SK-N-MC (cell line): ENCODE measurements at regions not wholly inside any gene's neighbourhood (a gene's known extent, or its start where the extent isn't known, plus 50 kb on each side); places are given as distances from the start of the nearest gene placed in this dataset.

Source experiments
- EZH2 ChIP-seq: fragments of 200-600 bp; sonication (generic); IDR thresholded peaks from one replicate; pipeline ENCODE4 v1.6.1; 2017; ENCODE audit warnings: antibody characterized with exemption
- FOXP2 ChIP-seq: optimal IDR thresholded peaks from 2 replicates; pipeline ENCODE3; 2011; ENCODE audit warnings: mild to moderate bottlenecking, moderate library complexity; ENCODE audit not compliant: insufficient read depth; ENCODE audit errors: extremely low read length, control extremely low read depth
- POLR2AphosphoS5 ChIP-seq: IDR thresholded peaks from 2 replicates; pipeline ENCODE4 v1.6.1; 2012; ENCODE audit warnings: mild to moderate bottlenecking, low read depth, low read length, borderline replicate concordance

GRCh38 chr2:2762166-2762908, 431.3 kb upstream of the MYT1L start:
- TF ChIP-seq EZH2 (no peak), POLR2AphosphoS5 (no peak), FOXP2 (no peak)
